ENCODE measurements at regions not wholly inside any gene's neighbourhood (a gene's known extent, or its start where the extent isn't known, plus 50 kb on each side); places are given as distances from the start of the nearest gene placed in this dataset.

DNA sequence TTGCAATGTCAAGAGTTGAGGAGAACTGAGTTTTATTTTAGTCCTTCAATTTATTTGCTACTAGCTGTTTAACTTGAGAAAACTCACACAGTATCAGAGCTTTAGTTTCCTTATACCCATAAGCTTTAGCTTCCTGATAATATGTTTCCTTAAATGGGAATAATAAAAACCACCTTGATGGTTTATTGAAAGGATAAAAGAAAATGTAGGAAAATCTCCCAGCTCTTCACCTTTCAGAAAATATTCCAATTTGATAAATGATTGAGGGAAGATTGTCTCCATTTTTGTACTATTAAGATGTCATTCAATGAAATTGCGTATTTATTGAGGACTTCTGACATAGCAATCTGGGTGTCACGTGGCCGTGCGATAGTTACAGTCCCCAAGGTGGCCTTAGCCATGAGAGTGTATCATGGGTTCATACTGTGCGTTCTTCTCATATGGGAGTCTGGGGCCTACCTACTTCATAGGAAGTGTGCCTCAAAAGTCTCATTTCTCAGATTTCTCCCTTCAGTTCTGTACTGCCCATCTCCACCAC is 296.3 kb upstream of the BMP2 start:
- Mint-ChIP-seq H3K27me3 (ENCODE audit: low read depth in 2 of 2) (no peaks in the 10 kb centered on the region), H3K4me3 (no peak overlapping the region), H3K27ac (no peak overlapping the region), H3K4me1 (no peaks in the 10 kb centered on the region), H3K9me3 (no peaks in the 10 kb centered on the region), H3K36me3 (no peaks in the 10 kb centered on the region)
- ATAC-seq, result no peak
- WGBS (ENCODE audit: insufficient coverage), result 91% methylated on average over 5 of the region's 5 CpGs
- no peak overlapping the region for H3K4me3 ChIP-seq (ENCODE audit: low read length)
- intact Hi-C loops (cut with micrococcal nuclease), result no loop called here
- no peaks in the 10 kb centered on the region for H3K4me1 ChIP-seq (ENCODE audit: control insufficient read depth, insufficient read depth, low read length)
- no peaks in the 10 kb centered on the region for H3K36me3 ChIP-seq (ENCODE audit: control insufficient read depth, insufficient read depth, low read length)
- H3K9me3 ChIP-seq (ENCODE audit: control insufficient read depth, insufficient read depth, low read length), result no peaks in the 10 kb centered on the region
- no peaks in the 10 kb centered on the region for H3K27me3 ChIP-seq (ENCODE audit: control insufficient read depth, insufficient read depth, low read length)
- TF ChIP-seq, protein P1, sequence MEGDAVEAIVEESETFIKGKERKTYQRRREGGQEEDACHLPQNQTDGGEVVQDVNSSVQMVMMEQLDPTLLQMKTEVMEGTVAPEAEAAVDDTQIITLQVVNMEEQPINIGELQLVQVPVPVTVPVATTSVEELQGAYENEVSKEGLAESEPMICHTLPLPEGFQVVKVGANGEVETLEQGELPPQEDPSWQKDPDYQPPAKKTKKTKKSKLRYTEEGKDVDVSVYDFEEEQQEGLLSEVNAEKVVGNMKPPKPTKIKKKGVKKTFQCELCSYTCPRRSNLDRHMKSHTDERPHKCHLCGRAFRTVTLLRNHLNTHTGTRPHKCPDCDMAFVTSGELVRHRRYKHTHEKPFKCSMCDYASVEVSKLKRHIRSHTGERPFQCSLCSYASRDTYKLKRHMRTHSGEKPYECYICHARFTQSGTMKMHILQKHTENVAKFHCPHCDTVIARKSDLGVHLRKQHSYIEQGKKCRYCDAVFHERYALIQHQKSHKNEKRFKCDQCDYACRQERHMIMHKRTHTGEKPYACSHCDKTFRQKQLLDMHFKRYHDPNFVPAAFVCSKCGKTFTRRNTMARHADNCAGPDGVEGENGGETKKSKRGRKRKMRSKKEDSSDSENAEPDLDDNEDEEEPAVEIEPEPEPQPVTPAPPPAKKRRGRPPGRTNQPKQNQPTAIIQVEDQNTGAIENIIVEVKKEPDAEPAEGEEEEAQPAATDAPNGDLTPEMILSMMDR (IDR thresholded peaks at IDR 0.05), result no peak
- no peak for DNase-seq
- no peak overlapping the region for H3K27ac ChIP-seq (ENCODE audit: low read length)

DNA sequence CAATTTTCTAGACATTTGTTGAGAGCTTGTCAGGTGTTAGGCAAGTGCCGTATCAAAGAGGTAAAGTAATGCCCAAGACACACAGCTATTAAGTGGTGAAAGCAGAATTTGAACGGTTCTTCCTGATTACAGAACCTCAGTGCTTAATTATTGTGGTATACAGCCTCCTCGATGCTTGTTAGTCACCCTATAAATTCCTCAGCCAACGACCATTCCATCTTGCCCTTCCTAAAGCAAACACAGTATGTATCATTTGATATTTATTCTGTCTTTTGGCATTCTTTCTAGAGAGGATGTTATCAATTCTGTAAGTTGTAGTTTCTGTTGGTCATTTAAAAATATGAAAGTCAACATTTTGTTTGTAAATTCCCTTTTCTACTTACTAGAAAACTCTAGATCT is 297.8 kb upstream of the BMP2 start:
- 80% methylated on average over 3 of the region's 4 CpGs for WGBS (ENCODE audit: insufficient coverage)
- Mint-ChIP-seq H3K4me3 (no peak overlapping the region), H3K27ac (no peak overlapping the region), H3K9me3 (peaks cover 0 to 4% of the 10 kb centered on the region in 2 donors), H3K36me3 (no peaks in the 10 kb centered on the region), H3K27me3 (ENCODE audit: low read depth in 2 of 2) (no peaks in the 10 kb centered on the region), H3K4me1 (no peaks in the 10 kb centered on the region)
- ATAC-seq (no peak), DNase-seq (no peak)
- H3K9me3 ChIP-seq (ENCODE audit: control insufficient read depth, insufficient read depth, low read length), result no peaks in the 10 kb centered on the region
- intact Hi-C loops (cut with micrococcal nuclease), result no loop called here
- H3K4me1 ChIP-seq (ENCODE audit: control insufficient read depth, insufficient read depth, low read length), result no peaks in the 10 kb centered on the region
- no peaks in the 10 kb centered on the region for H3K36me3 ChIP-seq (ENCODE audit: control insufficient read depth, insufficient read depth, low read length)
- no peak overlapping the region for H3K4me3 ChIP-seq (ENCODE audit: low read length)
- TF ChIP-seq, protein P1 (IDR thresholded peaks at IDR 0.05), result no peak
- H3K27me3 ChIP-seq (ENCODE audit: control insufficient read depth, insufficient read depth, low read length), result no peaks in the 10 kb centered on the region
- no peak overlapping the region for H3K27ac ChIP-seq (ENCODE audit: low read length)

DNA sequence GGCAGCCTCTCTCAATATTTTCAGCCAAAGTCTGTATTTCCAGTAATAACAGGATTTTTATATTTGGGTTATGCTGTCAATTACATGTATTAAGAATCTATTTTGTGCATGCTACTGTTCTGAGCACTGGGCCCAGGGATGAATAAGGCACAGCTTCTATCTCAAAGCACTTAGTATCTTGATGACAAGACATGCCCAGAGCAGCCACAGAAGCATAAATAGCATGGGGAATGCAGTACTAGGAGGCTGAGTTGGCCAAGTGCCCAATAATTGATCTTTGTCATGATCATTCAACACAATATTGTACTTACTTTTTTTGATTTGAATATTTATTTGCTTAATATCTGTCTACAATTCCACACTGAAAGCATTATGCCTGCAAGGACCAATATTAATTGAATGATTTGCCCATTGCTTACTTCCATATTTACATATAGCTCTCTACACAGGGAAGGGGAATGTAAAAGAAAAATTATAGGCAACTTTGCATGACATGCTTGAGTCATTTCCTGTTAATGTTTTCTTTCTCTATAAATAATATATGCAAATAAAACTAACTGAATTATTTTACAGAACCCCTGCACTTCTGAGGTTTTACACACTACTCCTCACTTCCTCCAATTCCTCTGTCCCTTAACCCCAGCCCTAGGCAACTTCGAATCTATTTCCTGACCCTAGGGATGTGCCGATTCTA is 298.9 kb upstream of the BMP2 start:
- TF ChIP-seq, protein P1 (IDR thresholded peaks at IDR 0.05), result no peak
- H3K4me3 ChIP-seq (ENCODE audit: low read length), result no peak overlapping the region
- no peaks in the 10 kb centered on the region for H3K4me1 ChIP-seq (ENCODE audit: control insufficient read depth, insufficient read depth, low read length)
- no peak for DNase-seq
- Mint-ChIP-seq H3K27me3 (ENCODE audit: low read depth in 2 of 2) (no peaks in the 10 kb centered on the region), H3K36me3 (no peaks in the 10 kb centered on the region), H3K4me1 (no peaks in the 10 kb centered on the region), H3K4me3 (no peak overlapping the region), H3K27ac (no peak overlapping the region), H3K9me3 (peaks cover 0 to 4% of the 10 kb centered on the region in 2 donors)
- intact Hi-C loops (cut with micrococcal nuclease), result no loop called here
- H3K9me3 ChIP-seq (ENCODE audit: control insufficient read depth, insufficient read depth, low read length), result no peaks in the 10 kb centered on the region
- ATAC-seq, result no peak
- 56% methylated on average over 2 of the region's 2 CpGs for WGBS (ENCODE audit: insufficient coverage)
- H3K36me3 ChIP-seq (ENCODE audit: control insufficient read depth, insufficient read depth, low read length), result no peaks in the 10 kb centered on the region
- no peaks in the 10 kb centered on the region for H3K27me3 ChIP-seq (ENCODE audit: control insufficient read depth, insufficient read depth, low read length)
- H3K27ac ChIP-seq (ENCODE audit: low read length), result no peak overlapping the region

DNA sequence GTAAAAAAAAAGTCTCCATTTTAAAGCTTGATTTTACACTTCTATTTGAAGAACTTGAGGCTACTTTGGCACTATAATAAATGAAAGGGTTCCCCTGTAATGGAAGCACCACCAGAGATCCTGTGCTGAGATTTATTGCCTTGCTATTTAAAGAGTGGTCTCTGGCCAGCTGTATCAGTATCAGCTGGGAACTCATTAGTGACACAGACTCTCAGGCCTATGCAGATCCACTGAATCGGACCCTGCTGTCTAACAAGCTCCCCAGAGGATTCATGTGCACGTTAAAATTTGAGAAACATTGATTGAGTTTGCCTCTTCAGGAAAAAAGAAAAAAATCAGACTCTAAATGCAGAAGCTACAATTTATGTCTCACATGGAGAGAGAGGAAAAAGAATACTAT is 299.9 kb upstream of the BMP2 start:
- Mint-ChIP-seq H3K36me3 (no peaks in the 10 kb centered on the region), H3K27ac (no peak overlapping the region), H3K27me3 (ENCODE audit: low read depth in 2 of 2) (no peaks in the 10 kb centered on the region), H3K4me3 (no peak overlapping the region), H3K9me3 (peaks cover 0 to 4% of the 10 kb centered on the region in 2 donors), H3K4me1 (no peaks in the 10 kb centered on the region)
- intact Hi-C loops (cut with micrococcal nuclease), result no loop called here
- ATAC-seq (no peak), DNase-seq (no peak)
- no peaks in the 10 kb centered on the region for H3K36me3 ChIP-seq (ENCODE audit: control insufficient read depth, insufficient read depth, low read length)
- TF ChIP-seq, protein P1 (IDR thresholded peaks at IDR 0.05), result no peak
- no peaks in the 10 kb centered on the region for H3K4me1 ChIP-seq (ENCODE audit: control insufficient read depth, insufficient read depth, low read length)
- H3K4me3 ChIP-seq (ENCODE audit: low read length), result no peak overlapping the region
- WGBS (ENCODE audit: insufficient coverage), result 68% methylated on average over 2 of the region's 2 CpGs
- H3K27me3 ChIP-seq (ENCODE audit: control insufficient read depth, insufficient read depth, low read length), result no peaks in the 10 kb centered on the region
- no peaks in the 10 kb centered on the region for H3K9me3 ChIP-seq (ENCODE audit: control insufficient read depth, insufficient read depth, low read length)
- H3K27ac ChIP-seq (ENCODE audit: low read length), result no peak overlapping the region

Data from natural killer cell (primary cell).